Activated naive CD8-positive, alpha-beta T cell treated with anti-CD3 and anti-CD28 coated beads, Interleukin-2, amount 10 ng/mL, durations not matched to agents 7 days and 5 days (primary cell): ENCODE measurements at regions not wholly inside any gene's neighbourhood (a gene's known extent, or its start where the extent isn't known, plus 50 kb on each side); places are given as distances from the start of the nearest gene placed in this dataset.
A peak's percentile ranks its signal among the peaks of the same experiment; 100 is the strongest.

Experiments used
- ATAC-seq: fragments of 150-1000 bp; cut with Tn5 transposase; one replicate; pipeline ENCODE4 v1.10.0; 2021; ENCODE audit warnings: low read depth, moderate library complexity
- POLR2A ChIA-PET: fragments of 350-600 bp; sonication (Branson Sonifier 250); formaldehyde crosslinking; loops from one replicate; lab custom pipeline; 2021; ENCODE audit warnings: antibody characterized with exemption; lab: Charles Lee
- DNase-seq: peaks from one replicate; pipeline ENCODE4 v3.0.0; 2021
- H3K27ac Mint-ChIP-seq: one replicate; pipeline ENCODE4 v1.8.0; 2022; ENCODE audit warnings: mild to moderate bottlenecking, mixed read lengths
- H3K27me3 Mint-ChIP-seq: one replicate; pipeline ENCODE4 v1.8.0; 2022; ENCODE audit warnings: mild to moderate bottlenecking, moderate library complexity, mixed read lengths
- H3K36me3 Mint-ChIP-seq: one replicate; pipeline ENCODE4 v1.8.0; 2021; ENCODE audit warnings: mild to moderate bottlenecking, mixed read lengths
- H3K4me1 Mint-ChIP-seq: one replicate; pipeline ENCODE4 v1.8.0; 2021; ENCODE audit warnings: mixed read lengths
- H3K4me3 Mint-ChIP-seq: one replicate; pipeline ENCODE4 v1.8.0; 2022; ENCODE audit warnings: mild to moderate bottlenecking, moderate library complexity, mixed read lengths
- H3K9me3 Mint-ChIP-seq: one replicate; pipeline ENCODE4 v1.8.0; 2021; ENCODE audit warnings: mixed read lengths

GRCh38 chr9:109910671-109911518 lies 130.9 kb downstream of the PALM2AKAP2 start:
- POLR2A ChIA-PET, result no interaction called here
- Mint-ChIP-seq H3K4me3 (no peak overlapping the region), H3K9me3 (no peaks in the 10 kb centered on the region), H3K27me3 (peaks cover 9% of the 10 kb centered on the region), H3K36me3 (no peaks in the 10 kb centered on the region), H3K4me1 (no peaks in the 10 kb centered on the region), H3K27ac (no peak overlapping the region)
- DNase-seq, result no peak
- no peak for ATAC-seq

DNA sequence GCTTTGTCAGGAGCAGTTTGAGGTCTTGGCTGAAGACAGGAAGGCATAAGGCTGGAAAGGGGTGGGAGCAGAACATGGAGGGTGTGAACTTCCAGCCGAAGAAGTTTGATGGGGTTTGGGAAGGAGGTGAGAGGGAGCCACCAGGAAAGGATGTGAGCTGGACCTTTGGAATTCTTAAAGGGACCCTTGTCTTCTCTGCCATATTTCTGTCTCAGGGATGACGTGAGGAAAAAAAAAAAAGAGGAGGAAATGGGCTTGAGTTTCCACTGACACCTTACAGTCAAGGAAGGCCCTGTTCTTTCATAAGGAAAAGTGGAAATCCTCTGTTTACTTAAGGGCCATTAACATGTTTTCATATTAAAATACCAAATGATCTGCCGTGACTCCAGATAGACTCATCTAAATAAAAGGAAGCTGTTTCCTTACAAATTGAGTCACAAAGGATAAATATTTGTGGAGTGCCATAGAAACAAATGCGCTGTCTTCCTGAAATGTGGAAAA lies 132.1 kb downstream of the PALM2AKAP2 start:
- no peak overlapping the region for H3K27ac Mint-ChIP-seq
- H3K4me3 Mint-ChIP-seq, result no peak overlapping the region
- H3K36me3 Mint-ChIP-seq, result no peaks in the 10 kb centered on the region
- DNase-seq (no peak), ATAC-seq (no peak)
- H3K4me1 Mint-ChIP-seq, result no peaks in the 10 kb centered on the region
- POLR2A ChIA-PET, result no interaction called here
- peaks cover 9% of the 10 kb centered on the region for H3K27me3 Mint-ChIP-seq
- H3K9me3 Mint-ChIP-seq, result no peaks in the 10 kb centered on the region

DNA sequence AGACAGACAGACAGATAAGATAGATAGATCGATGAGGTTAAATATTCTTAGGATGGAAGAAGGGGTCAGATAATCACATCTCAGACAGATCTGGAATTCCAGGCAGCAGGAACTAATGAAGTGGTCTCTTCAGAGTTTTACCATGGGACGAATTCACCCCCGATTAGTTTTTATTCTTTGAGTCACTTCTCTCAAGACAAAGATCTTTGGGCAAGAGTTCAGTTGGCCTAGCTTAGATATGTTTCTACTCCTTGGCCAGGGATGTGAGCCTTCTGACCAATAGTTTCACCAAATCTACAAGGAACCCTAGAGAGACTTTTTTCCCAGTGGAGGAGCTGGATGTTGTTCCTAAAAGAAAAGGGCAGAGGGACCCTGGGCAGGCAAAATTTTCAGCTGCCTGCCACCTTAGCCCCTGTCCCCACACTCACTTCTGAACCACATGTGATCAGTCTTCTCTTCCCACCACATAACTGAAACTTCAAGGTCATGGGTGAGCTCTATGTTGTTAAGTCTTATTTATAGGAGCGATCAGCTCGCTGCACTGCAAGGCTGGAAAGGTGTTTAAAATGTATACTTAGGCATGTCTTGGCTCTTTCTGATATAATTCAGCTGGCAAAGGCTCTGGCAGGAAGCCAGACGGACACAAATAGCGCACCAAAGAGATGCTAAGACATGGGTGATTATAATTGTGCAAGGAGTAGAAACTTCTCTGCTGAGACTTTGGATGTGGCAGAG lies 132.9 kb downstream of the PALM2AKAP2 start:
- H3K27ac Mint-ChIP-seq, result no peak overlapping the region
- ATAC-seq (no peak), DNase-seq (no peak)
- H3K27me3 Mint-ChIP-seq, result peaks cover 7% of the 10 kb centered on the region
- POLR2A ChIA-PET, result no interaction called here
- no peak overlapping the region for H3K4me3 Mint-ChIP-seq
- no peaks in the 10 kb centered on the region for H3K9me3 Mint-ChIP-seq
- H3K4me1 Mint-ChIP-seq, result peaks cover under 1% of the 10 kb centered on the region
- H3K36me3 Mint-ChIP-seq, result no peaks in the 10 kb centered on the region

DNA sequence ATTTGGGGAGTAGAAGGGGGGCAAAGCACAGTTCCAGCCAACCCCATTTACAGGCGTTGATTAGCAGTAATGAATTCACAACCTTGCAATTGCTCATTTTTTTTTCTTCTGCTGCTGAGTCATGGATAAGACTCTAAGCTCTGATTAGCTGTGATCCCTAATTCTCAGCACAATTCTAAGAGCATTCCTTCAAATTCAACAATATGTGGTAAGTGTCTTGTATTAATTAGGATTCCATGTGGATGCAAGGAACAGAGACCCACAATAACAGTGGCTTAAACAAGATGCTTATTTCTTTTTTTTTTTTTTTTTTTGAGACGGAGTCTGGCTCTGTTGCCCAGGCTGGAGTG lies 133.4 kb downstream of the PALM2AKAP2 start:
- Mint-ChIP-seq H3K27me3 (peaks cover 5% of the 10 kb centered on the region), H3K4me3 (no peak overlapping the region), H3K36me3 (no peaks in the 10 kb centered on the region), H3K4me1 (peaks cover 4% of the 10 kb centered on the region), H3K27ac (no peak overlapping the region), H3K9me3 (no peaks in the 10 kb centered on the region)
- DNase-seq (no peak), ATAC-seq (no peak)
- POLR2A ChIA-PET, result no interaction called here

DNA sequence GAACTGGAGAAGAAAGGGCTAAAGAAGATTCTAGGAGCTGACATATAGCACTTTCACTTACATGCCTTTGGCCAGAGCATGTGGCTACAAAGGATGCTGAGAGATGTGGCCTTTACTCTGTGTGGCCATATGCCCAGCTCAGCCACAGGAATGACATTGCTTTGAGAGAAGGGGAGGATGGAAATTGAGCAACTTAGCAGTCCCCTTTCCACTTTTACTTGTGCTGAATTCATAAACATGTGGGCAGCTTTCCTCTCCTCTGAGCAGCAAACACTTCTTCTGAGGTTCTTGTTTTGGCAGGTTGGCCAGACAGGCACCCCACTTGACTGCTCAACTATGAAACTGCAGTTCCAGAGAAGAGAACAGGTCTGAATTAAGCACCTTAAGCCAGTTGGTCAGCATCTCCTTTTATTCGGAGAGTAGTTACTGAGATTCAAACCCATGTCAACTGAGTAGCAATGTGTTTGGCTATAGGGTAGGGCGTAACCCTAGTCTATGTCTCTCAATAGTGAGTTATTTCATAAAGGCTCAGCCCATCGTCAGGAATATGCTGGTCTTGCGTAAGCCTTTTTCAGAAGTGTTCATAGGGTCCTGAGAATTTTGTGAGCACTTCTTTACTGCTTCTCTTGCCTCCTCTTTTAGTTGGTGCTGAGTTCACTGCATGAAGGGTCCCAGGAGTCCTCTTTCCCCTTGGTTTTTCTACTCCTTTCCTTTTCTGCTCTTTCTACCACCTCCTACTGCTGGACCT lies 134.5 kb downstream of the PALM2AKAP2 start:
- POLR2A ChIA-PET, result no interaction called here
- peaks cover 5% of the 10 kb centered on the region for H3K27me3 Mint-ChIP-seq
- no peaks in the 10 kb centered on the region for H3K36me3 Mint-ChIP-seq
- no peak overlapping the region for H3K4me3 Mint-ChIP-seq
- peaks cover 6% of the 10 kb centered on the region for H3K4me1 Mint-ChIP-seq
- H3K27ac Mint-ChIP-seq, result no peak overlapping the region
- DNase-seq (no peak), ATAC-seq (no peak)
- no peaks in the 10 kb centered on the region for H3K9me3 Mint-ChIP-seq

DNA sequence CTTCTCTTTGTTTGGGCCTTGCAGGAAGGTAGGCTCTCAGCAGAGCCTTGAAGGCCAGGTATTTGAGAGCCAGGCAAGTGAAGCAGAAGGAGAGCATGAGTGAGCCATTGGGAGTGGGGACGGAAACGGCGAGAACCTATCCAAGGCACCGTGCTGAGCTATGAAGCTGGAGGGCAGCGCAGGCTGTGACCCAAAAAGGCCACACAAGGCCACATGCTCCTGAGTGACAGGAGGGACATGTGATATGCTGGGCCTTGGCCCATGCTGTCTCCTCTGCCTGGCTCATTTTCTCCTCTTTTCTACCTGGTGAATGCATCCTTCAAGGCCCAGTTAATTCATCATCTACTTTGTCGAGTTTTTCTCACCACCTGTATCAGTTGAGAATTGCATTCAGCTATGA lies 136.3 kb downstream of the PALM2AKAP2 start:
- POLR2A ChIA-PET, result no interaction called here
- DNase-seq, result no peak
- no peaks in the 10 kb centered on the region for H3K9me3 Mint-ChIP-seq
- no peak for ATAC-seq
- H3K27me3 Mint-ChIP-seq, result peaks cover 6% of the 10 kb centered on the region
- H3K4me1 Mint-ChIP-seq, result peaks cover 6% of the 10 kb centered on the region
- no peak overlapping the region for H3K4me3 Mint-ChIP-seq
- no peaks in the 10 kb centered on the region for H3K36me3 Mint-ChIP-seq
- no peak overlapping the region for H3K27ac Mint-ChIP-seq

GRCh38 chr9:109918339-109919163 lies 138.6 kb downstream of the PALM2AKAP2 start:
- H3K4me1 Mint-ChIP-seq, result peaks cover 6% of the 10 kb centered on the region
- peaks cover 7% of the 10 kb centered on the region for H3K27me3 Mint-ChIP-seq
- H3K36me3 Mint-ChIP-seq, result no peaks in the 10 kb centered on the region
- peak overlapping the region; percentile 31 for H3K4me3 Mint-ChIP-seq
- no peaks in the 10 kb centered on the region for H3K9me3 Mint-ChIP-seq
- DNase-seq (no peak), ATAC-seq (peak; percentile 61)
- POLR2A ChIA-PET, result no interaction called here
- peak overlapping the region; percentile 51 for H3K27ac Mint-ChIP-seq

DNA sequence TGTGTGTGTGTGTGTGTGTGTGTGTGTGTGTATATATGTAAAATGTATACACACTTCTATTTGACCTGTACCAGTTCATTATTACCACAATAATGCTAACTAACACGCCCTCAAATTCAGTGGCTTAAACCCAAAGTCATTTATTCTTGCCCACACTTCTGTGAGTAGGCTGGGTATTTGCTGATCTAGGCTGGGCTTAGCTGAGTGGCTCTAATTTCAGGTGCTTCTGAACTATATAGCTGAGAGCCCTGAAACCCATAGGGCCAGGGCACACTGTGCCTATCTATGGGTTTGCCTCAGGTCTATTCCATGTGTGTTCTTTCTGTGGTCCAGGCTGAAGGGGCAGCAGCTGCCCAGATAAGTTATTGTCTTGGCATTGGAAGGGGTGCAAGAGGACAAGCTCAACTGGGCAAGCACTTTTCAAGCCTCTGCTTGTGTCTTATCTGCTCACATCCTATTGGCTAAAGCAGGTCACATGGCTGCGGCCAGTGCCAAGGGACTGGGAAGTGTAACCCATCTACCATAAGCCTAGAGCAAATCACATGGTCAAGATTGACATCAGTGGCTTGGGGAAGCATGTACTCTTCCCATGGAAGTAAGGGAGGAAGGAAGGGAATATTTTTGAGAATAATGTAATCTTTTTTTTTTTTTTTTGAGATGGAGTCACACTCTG lies 139.9 kb downstream of the PALM2AKAP2 start:
- Mint-ChIP-seq H3K9me3 (no peaks in the 10 kb centered on the region), H3K27me3 (peaks cover 5% of the 10 kb centered on the region), H3K36me3 (no peaks in the 10 kb centered on the region), H3K27ac (no peak overlapping the region), H3K4me3 (no peak overlapping the region), H3K4me1 (peaks cover 6% of the 10 kb centered on the region)
- ATAC-seq, result no peak
- POLR2A ChIA-PET, result no interaction called here
- DNase-seq, result no peak

GRCh38 chr9:109922617-109923470 lies 142.8 kb downstream of the PALM2AKAP2 start:
- peaks cover 6% of the 10 kb centered on the region for H3K4me1 Mint-ChIP-seq
- no peak for ATAC-seq
- no peaks in the 10 kb centered on the region for H3K36me3 Mint-ChIP-seq
- H3K27ac Mint-ChIP-seq, result no peak overlapping the region
- DNase-seq, result no peak
- POLR2A ChIA-PET, result no interaction called here
- peaks cover 6% of the 10 kb centered on the region for H3K27me3 Mint-ChIP-seq
- H3K4me3 Mint-ChIP-seq, result no peak overlapping the region
- no peaks in the 10 kb centered on the region for H3K9me3 Mint-ChIP-seq

- POLR2A ChIA-PET, result no interaction called here
- no peaks in the 10 kb centered on the region for H3K36me3 Mint-ChIP-seq
- no peak overlapping the region for H3K4me3 Mint-ChIP-seq
- H3K4me1 Mint-ChIP-seq, result peaks cover 3% of the 10 kb centered on the region
- DNase-seq (no peak), ATAC-seq (no peak)
- peaks cover 6% of the 10 kb centered on the region for H3K27me3 Mint-ChIP-seq
- H3K27ac Mint-ChIP-seq, result no peak overlapping the region
- no peaks in the 10 kb centered on the region for H3K9me3 Mint-ChIP-seq
Observed at GRCh38 chr9:109923471-109923760, 143.4 kb downstream of the PALM2AKAP2 start.

DNA sequence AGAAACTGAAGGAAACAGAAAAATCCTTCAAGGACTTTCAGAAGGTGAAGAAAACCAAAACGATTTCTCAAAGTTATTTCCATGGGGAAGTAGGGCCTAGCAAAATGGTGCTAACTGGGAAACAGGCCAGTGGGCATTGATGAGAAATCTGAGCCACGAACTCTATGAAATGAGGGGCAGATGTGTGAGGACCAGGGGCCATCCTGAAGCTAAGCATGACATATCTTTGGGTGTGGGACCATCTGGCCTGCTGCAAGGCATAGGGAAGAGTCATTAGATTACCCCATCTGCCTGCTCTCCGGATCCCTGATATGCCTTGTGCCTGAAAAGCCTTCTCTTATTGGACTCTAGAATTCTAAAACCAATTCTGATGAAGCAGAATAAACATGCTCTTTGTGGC lies 143.8 kb downstream of the PALM2AKAP2 start:
- no peak overlapping the region for H3K4me3 Mint-ChIP-seq

GRCh38 chr9:109925799-109926198 lies 145.8 kb downstream of the PALM2AKAP2 start:
- Mint-ChIP-seq H3K9me3 (no peaks in the 10 kb centered on the region), H3K4me3 (no peak overlapping the region), H3K36me3 (no peaks in the 10 kb centered on the region), H3K27ac (no peak overlapping the region), H3K4me1 (no peaks in the 10 kb centered on the region), H3K27me3 (peaks cover 6% of the 10 kb centered on the region)
- POLR2A ChIA-PET, result no interaction called here
- ATAC-seq (no peak), DNase-seq (no peak)

More for the DNA sequence above, 143.8 kb downstream of the PALM2AKAP2 start:
- no peak overlapping the region for H3K27ac Mint-ChIP-seq
- POLR2A ChIA-PET, result no interaction called here
- H3K4me1 Mint-ChIP-seq, result peaks cover under 1% of the 10 kb centered on the region
- H3K27me3 Mint-ChIP-seq, result peaks cover 6% of the 10 kb centered on the region
- H3K9me3 Mint-ChIP-seq, result no peaks in the 10 kb centered on the region
- H3K36me3 Mint-ChIP-seq, result no peaks in the 10 kb centered on the region
- ATAC-seq (no peak), DNase-seq (no peak)
